B cell (primary cell): ENCODE measurements at regions not wholly inside any gene's neighbourhood (a gene's known extent, or its start where the extent isn't known, plus 50 kb on each side); places are given as distances from the start of the nearest gene placed in this dataset.

ENCODE experiments used
- ATAC-seq: fragments of 200-7000 bp; cut with Tn5 transposase; one replicate; pipeline ENCODE4 v1.10.0; 2021; ENCODE audit warnings: low read depth, mild to moderate bottlenecking, moderate number of reproducible peaks, moderate library complexity
- CTCF ChIA-PET: fragments of 350-600 bp; sonication (Branson Sonifier 250); formaldehyde crosslinking; loops from one replicate; lab custom pipeline; 2021; ENCODE audit warnings: antibody characterized with exemption, inconsistent platforms; lab: Charles Lee
- POLR2A ChIA-PET: fragments of 350-600 bp; sonication (Branson Sonifier 250); formaldehyde crosslinking; loops from one replicate; lab custom pipeline; 2021; ENCODE audit warnings: antibody characterized with exemption; lab: Charles Lee
- DNase-seq: peaks from one replicate; pipeline ENCODE4 v3.0.0; 2013
- H2AFZ ChIP-seq: 2 replicates; pipeline ENCODE4 v1.6.1; 2012; ENCODE audit warnings: mild to moderate bottlenecking, low read depth, low read length; ENCODE audit not compliant: insufficient read depth, poor library complexity, severe bottlenecking
- H3K27ac ChIP-seq, 2 donors: 1 replicate in 1 of 2; 2 replicates in 1 of 2; pipeline ENCODE4 v1.5.1; 2012 to 2013; ENCODE audit warnings: low read length in 2 of 2, mild to moderate bottlenecking in 2 of 2, moderate library complexity in 1 of 2
- H3K27me3 ChIP-seq, 4 experiments: fragments of 200-600 bp in 1 of 4; sonication (generic) in 1 of 4; replicated peaks in 1 of 4; 1 replicate in 2 of 4; 2 replicates in 2 of 4; pipeline versions ENCODE4 v1.6.1 to v1.7.0; 2013 to 2016; ENCODE audit warnings: low read length in 3 of 4, mild to moderate bottlenecking in 2 of 4, mixed read lengths in 1 of 4, moderate library complexity in 1 of 4; ENCODE audit not compliant: insufficient read depth in 4 of 4, control insufficient read depth in 3 of 4; ENCODE audit errors: control extremely low read depth in 1 of 4
- H3K36me3 ChIP-seq, 2 experiments: replicated peaks in 1 of 2; 1 replicate in 1 of 2; 2 replicates in 1 of 2; pipeline versions ENCODE4 v1.6.1 to v1.7.1; 2013; ENCODE audit warnings: low read length in 1 of 2; ENCODE audit not compliant: insufficient read depth in 2 of 2, control insufficient read depth in 1 of 2; ENCODE audit errors: control extremely low read depth in 1 of 2, extremely low read depth in 1 of 2
- H3K4me1 ChIP-seq, 2 donors: fragments of 200-600 bp in 1 of 2; sonication (generic) in 1 of 2; 1 replicate in 1 of 2; 2 replicates in 1 of 2; pipeline versions ENCODE4 v1.5.1 to v1.6.1; 2013 to 2017; ENCODE audit warnings: low read length in 2 of 2; ENCODE audit not compliant: control insufficient read depth in 2 of 2, insufficient read depth in 2 of 2
- H3K4me2 ChIP-seq: replicated peaks from 2 replicates; pipeline ENCODE3; 2012; ENCODE audit warnings: mild to moderate bottlenecking, low read depth, low read length; ENCODE audit not compliant: poor library complexity, severe bottlenecking
- H3K4me3 ChIP-seq, 5 experiments: fragments of 200-600 bp in 1 of 5; sonication (generic) in 1 of 5; 1 replicate in 3 of 5; 2 replicates in 2 of 5; pipeline versions ENCODE4 v1.5.1 to v1.7.0; 2011 to 2016; ENCODE audit warnings: low read length in 4 of 5, mild to moderate bottlenecking in 4 of 5, low read depth in 2 of 5, control low read depth in 1 of 5, moderate library complexity in 1 of 5; ENCODE audit not compliant: insufficient read depth in 1 of 5; ENCODE audit errors: control extremely low read depth in 1 of 5, extremely low read depth in 1 of 5
- H3K79me2 ChIP-seq: fragments of 200-600 bp; sonication (generic); one replicate; pipeline ENCODE4 v1.6.0; 2016; ENCODE audit warnings: low read length; ENCODE audit not compliant: control insufficient read depth, insufficient read depth
- H3K9ac ChIP-seq: fragments of 200-600 bp; sonication (generic); 2 replicates; pipeline ENCODE4 v1.6.1; 2017; ENCODE audit warnings: mild to moderate bottlenecking, low read length, moderate library complexity
- H3K9me3 ChIP-seq, 3 donors: one replicate each; pipeline versions ENCODE4 v1.6.1 to v1.7.1; 2013; ENCODE audit warnings: low read length in 2 of 3; ENCODE audit not compliant: control insufficient read depth in 2 of 3, insufficient read depth in 1 of 3; ENCODE audit errors: control extremely low read depth in 1 of 3
- H4K20me1 ChIP-seq: 2 replicates; pipeline ENCODE4 v1.6.0; 2012; ENCODE audit warnings: mild to moderate bottlenecking, low read length; ENCODE audit not compliant: insufficient read depth, control insufficient read depth, poor library complexity, severe bottlenecking
- H3K27ac Mint-ChIP-seq: one replicate; pipeline ENCODE4 v1.8.0; 2021; ENCODE audit warnings: mixed read lengths
- H3K27me3 Mint-ChIP-seq: one replicate; pipeline ENCODE4 v1.8.0; 2021; ENCODE audit warnings: mixed read lengths
- H3K4me1 Mint-ChIP-seq: one replicate; pipeline ENCODE4 v1.8.0; 2021; ENCODE audit warnings: mixed read lengths
- H3K4me3 Mint-ChIP-seq: one replicate; pipeline ENCODE4 v1.8.0; 2021; ENCODE audit warnings: mixed read lengths
- H3K9me3 Mint-ChIP-seq: one replicate; pipeline ENCODE4 v1.8.0; 2022; ENCODE audit warnings: mixed read lengths; ENCODE audit not compliant: insufficient read depth
- CTCF ChIP-seq: fragments of 200-600 bp; IDR thresholded peaks from one replicate; pipeline ENCODE4 v1.8.0; 2022; ENCODE audit warnings: antibody characterized with exemption, mild to moderate bottlenecking
- EZH2 ChIP-seq: IDR thresholded peaks from 2 replicates; pipeline ENCODE4 v1.6.1; 2012; ENCODE audit warnings: borderline replicate concordance, low read depth, mild to moderate bottlenecking, moderate library complexity, low read length; ENCODE audit not compliant: insufficient read depth, poor library complexity, severe bottlenecking
- WGBS: methylation state at CpG from one replicate; pipeline ENCODE4 v1.1.5; 2013; ENCODE audit warnings: missing lambda C conversion rate; ENCODE audit not compliant: insufficient coverage; 5-methylcytosine and 5-hydroxymethylcytosine counted together
- intact Hi-C: fragments of 100-400 bp; cut with micrococcal nuclease; formaldehyde crosslinking; loops from one replicate; pipeline ENCODE4 v1.10.0; 2022

- Histone ChIP-seq H3K27me3 (no peaks in the 10 kb centered on the region), H3K4me1 (no peaks in the 10 kb centered on the region), H3K27ac (no peak overlapping the region), H3K4me2 (no peak overlapping the region), H2AFZ (no peak overlapping the region), H3K9me3 (peaks cover 0 to 3% (median 0%) of the 10 kb centered on the region in 3 donors), H3K36me3 (no peaks in the 10 kb centered on the region), H3K9ac (no peak overlapping the region), H3K4me3 (no peak overlapping the region), H3K79me2 (no peaks in the 10 kb centered on the region), H4K20me1 (no peaks in the 10 kb centered on the region)
- Mint-ChIP-seq H3K27ac (no peak overlapping the region), H3K27me3 (no peaks in the 10 kb centered on the region), H3K4me3 (no peak overlapping the region), H3K4me1 (no peaks in the 10 kb centered on the region), H3K9me3 (no peaks in the 10 kb centered on the region)
- ATAC-seq: no peak
- POLR2A ChIA-PET: no interaction called here
- intact Hi-C loops: no loop called here
- DNase-seq: no peak
- no peak for TF ChIP-seq EZH2
- TF ChIP-seq CTCF: no peak
- WGBS: 88% methylated on average over 11 of the region's 16 CpGs
- CTCF ChIA-PET: no interaction called here
Measured at GRCh38 chr2:15693926-15694588, 102.4 kb downstream of the DDX1 start.

- WGBS: 93% methylated on average over 7 of the region's 7 CpGs
- POLR2A ChIA-PET: no interaction called here
Measured at GRCh38 chr2:15694589-15694986, 102.9 kb downstream of the DDX1 start.

More at GRCh38 chr2:15694589-15694986, 102.9 kb downstream of the DDX1 start:
- H3K79me2 ChIP-seq: no peaks in the 10 kb centered on the region
- no peaks in the 10 kb centered on the region for H3K9me3 Mint-ChIP-seq
- no peak overlapping the region for H3K4me2 ChIP-seq
- H3K27me3 Mint-ChIP-seq: no peaks in the 10 kb centered on the region
- intact Hi-C loops: no loop called here
- no peaks in the 10 kb centered on the region for H3K4me1 Mint-ChIP-seq
- CTCF ChIA-PET: no interaction called here
- peaks cover 0 to 3% (median 0%) of the 10 kb centered on the region in 3 donors for H3K9me3 ChIP-seq
- no peaks in the 10 kb centered on the region for H3K4me1 ChIP-seq
- H3K27ac ChIP-seq: no peak overlapping the region
- H3K4me3 Mint-ChIP-seq: no peak overlapping the region
- H3K36me3 ChIP-seq: no peaks in the 10 kb centered on the region
- ATAC-seq (no peak), DNase-seq (no peak)
- no peak overlapping the region for H3K27ac Mint-ChIP-seq
- H4K20me1 ChIP-seq: no peaks in the 10 kb centered on the region
- H3K9ac ChIP-seq: no peak overlapping the region
- H3K4me3 ChIP-seq: no peak overlapping the region
- no peaks in the 10 kb centered on the region for H3K27me3 ChIP-seq
- TF ChIP-seq EZH2: no peak
- no peak for TF ChIP-seq CTCF
- no peak overlapping the region for H2AFZ ChIP-seq
